ENCODE measurements at regions not wholly inside any gene's neighbourhood (a gene's known extent, or its start where the extent isn't known, plus 50 kb on each side); places are given as distances from the start of the nearest gene placed in this dataset.

- H3K9ac ChIP-seq (ENCODE audit: extremely low read depth, insufficient read length, low read length): no peak overlapping the region
- H3K27me3 ChIP-seq (ENCODE audit: insufficient read depth, low read length): no peaks in the 10 kb centered on the region
- no peak overlapping the region for H2BK12ac ChIP-seq (ENCODE audit: insufficient read length, low read depth, low read length)
- Mint-ChIP-seq H3K9me3 (no peaks in the 10 kb centered on the region), H3K27ac (peak overlapping the region in 1 of 3 experiments; percentile 10; a peak in 1 of 7 replicates), H3K4me1 (peaks cover 52 to 66% of the 10 kb centered on the region in 2 experiments), H3K36me3 (ENCODE audit: insufficient read depth in 1 of 3, low read depth in 3 of 3) (no peaks in the 10 kb centered on the region), H3K4me3 (no peak overlapping the region), H3K27me3 (ENCODE audit: low read depth) (no peaks in the 10 kb centered on the region)
- H2BK120ac ChIP-seq (ENCODE audit: low read depth, low read length, poor library complexity, severe bottlenecking): no peak overlapping the region
- no peak overlapping the region for H2BK20ac ChIP-seq (ENCODE audit: low read depth, low read length, poor library complexity, severe bottlenecking)
- H3K56ac ChIP-seq (ENCODE audit: insufficient read length, low read depth, low read length): no peak overlapping the region
- WGBS (ENCODE audit: extremely low coverage, insufficient read length, low lambda C conversion rate): no CpG with 5 or more reads among the region's 16 CpGs
- no peak overlapping the region for H4K8ac ChIP-seq (replicated peaks; ENCODE audit: insufficient read length, low read depth, low read length)
- H3K23ac ChIP-seq (ENCODE audit: insufficient read length, low read depth, low read length): no peak overlapping the region
- no peak for TF ChIP-seq CTCF (conservative IDR thresholded peaks at IDR 0.05)
- no peak overlapping the region for H3T11ph ChIP-seq (ENCODE audit: low read length)
- H3K4me2 ChIP-seq (ENCODE audit: insufficient read depth, insufficient read length, low read length): no peak overlapping the region
- no peak overlapping the region for H3K18ac ChIP-seq (ENCODE audit: insufficient read length, low read depth, low read length)
- H3K79me1 ChIP-seq (ENCODE audit: insufficient read depth, low read depth, low read length, poor library complexity, severe bottlenecking): no peaks in the 10 kb centered on the region
- no peak for DNase-seq
- no peak overlapping the region for H3K14ac ChIP-seq (ENCODE audit: insufficient read depth, low read length)
- peaks cover 5% of the 10 kb centered on the region; the same call in 1 of the 2 replicates for H3K4me1 ChIP-seq (ENCODE audit: insufficient read depth, low read length)
- no peak overlapping the region for H4K5ac ChIP-seq (ENCODE audit: insufficient read length, low read depth, low read length)
- H2AK5ac ChIP-seq (ENCODE audit: insufficient read length, low read length): no peak overlapping the region
- no peaks in the 10 kb centered on the region for H3K23me2 ChIP-seq (ENCODE audit: insufficient read length, low read depth, low read length, poor library complexity, severe bottlenecking)
- H4K20me1 ChIP-seq (ENCODE audit: control insufficient read depth, insufficient read depth, insufficient read length): no peaks in the 10 kb centered on the region
- no peak overlapping the region for H2AFZ ChIP-seq (ENCODE audit: low read length)
- no peak overlapping the region for H2BK15ac ChIP-seq (ENCODE audit: low read depth, low read length)
- no peaks in the 10 kb centered on the region for H3K79me2 ChIP-seq (ENCODE audit: insufficient read depth, low read length)
- H4K91ac ChIP-seq (ENCODE audit: insufficient read length, low read depth, low read length): no peak overlapping the region
- H3K4ac ChIP-seq (ENCODE audit: low read depth, low read length): no peak overlapping the region
- H3K27ac ChIP-seq (ENCODE audit: insufficient read length, low read depth, low read length): no peak overlapping the region
- H3K9me3 ChIP-seq (ENCODE audit: control insufficient read depth, low read depth, low read length): no peaks in the 10 kb centered on the region
- H2BK5ac ChIP-seq (ENCODE audit: insufficient read length, low read length): no peak overlapping the region
These were observed 88.8 kb upstream of the CLDN5 start for GRCh38 chr22:19612866-19613572.

All from H9 (cell line).